ENCODE measurements at regions not wholly inside any gene's neighbourhood (a gene's known extent, or its start where the extent isn't known, plus 50 kb on each side); places are given as distances from the start of the nearest gene placed in this dataset.
A peak's percentile ranks its signal among the peaks of the same experiment; 100 is the strongest.

DNA sequence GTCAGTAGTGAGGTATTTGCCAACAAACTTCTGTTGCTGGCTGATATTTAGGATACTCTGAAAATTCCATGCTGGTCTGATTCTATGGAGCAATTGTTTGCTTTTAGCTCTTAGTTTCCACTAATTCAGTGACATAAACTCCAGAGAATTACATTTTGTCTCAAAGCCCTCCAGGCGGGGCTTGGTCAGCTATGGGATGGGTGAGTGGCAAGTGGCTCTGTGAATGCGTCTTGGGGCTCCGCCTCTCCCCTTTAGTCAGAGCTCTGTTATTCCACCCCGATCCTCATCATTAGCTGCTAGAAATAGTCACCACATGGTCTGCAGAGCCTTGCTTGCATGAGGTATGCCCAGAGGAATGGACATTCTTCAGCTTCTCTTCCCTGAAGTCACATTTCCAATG, 540.6 kb downstream of the QKI start:
- no peak overlapping the region for H3K9ac ChIP-seq (ENCODE audit: low read length)
- 76% methylated on average over 4 of the region's 4 CpGs for WGBS

DNA sequence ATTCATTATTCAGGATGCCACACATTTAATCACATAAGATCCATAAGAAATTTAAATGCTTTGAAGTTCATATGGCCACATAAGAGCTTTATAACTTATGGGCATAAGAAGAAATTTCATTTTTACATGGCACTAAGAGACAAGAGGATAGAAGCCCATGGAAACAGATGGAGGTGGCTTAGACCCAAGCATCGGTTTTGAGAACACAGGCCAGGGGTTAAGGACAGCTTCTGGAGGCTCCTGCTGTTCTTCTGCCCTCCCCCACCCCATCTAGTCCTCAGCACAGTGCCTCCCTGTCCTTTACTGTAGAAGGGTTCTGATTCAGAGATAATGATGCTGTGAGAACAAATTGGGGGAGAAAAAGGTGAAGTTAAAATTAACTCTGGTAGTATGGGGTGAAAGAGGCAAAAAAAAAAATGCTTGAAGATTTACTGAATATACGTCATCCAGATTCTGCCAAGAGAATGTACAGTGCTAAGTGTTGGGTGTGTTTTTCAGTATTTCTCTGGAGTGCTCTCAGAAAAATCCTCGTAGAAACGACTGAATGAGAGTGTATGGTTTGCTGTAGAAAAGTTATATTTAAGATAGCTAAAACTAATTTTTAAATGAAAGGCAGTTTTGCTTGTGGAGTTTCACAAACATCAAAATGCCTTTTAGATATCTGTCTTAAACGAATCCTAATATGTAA, 539.7 kb downstream of the QKI start:
- Histone ChIP-seq H2BK5ac (ENCODE audit: low read depth, low read length, poor library complexity, severe bottlenecking) (no peak overlapping the region), H3K4me3 (ENCODE audit: insufficient read depth in 1 of 2, low read depth in 1 of 2, low read length in 2 of 2) (no peak overlapping the region), H3K18ac (ENCODE audit: low read depth in 1 of 2, low read length in 2 of 2) (no peak overlapping the region), H4K8ac (ENCODE audit: low read length) (no peak overlapping the region), H3K9ac (ENCODE audit: low read length) (no peak overlapping the region), H3K14ac (ENCODE audit: low read length in 2 of 2) (no peak overlapping the region), H3K4me2 (ENCODE audit: low read length, poor library complexity, severe bottlenecking) (no peak overlapping the region), H3K4ac (ENCODE audit: low read depth in 1 of 2, low read length in 2 of 2) (no peak overlapping the region), H4K91ac (ENCODE audit: low read length) (no peak overlapping the region), H2BK120ac (ENCODE audit: low read depth, low read length) (no peak overlapping the region), H3K23ac (ENCODE audit: low read length in 2 of 2) (no peak overlapping the region), H3K79me1 (replicated peaks; ENCODE audit: low read length, poor library complexity, severe bottlenecking) (no peaks in the 10 kb centered on the region), H2AFZ (ENCODE audit: low read depth, low read length) (no peak overlapping the region), H3K9me3 (ENCODE audit: control insufficient read depth, low read length) (no peaks in the 10 kb centered on the region), H3K27me3 (ENCODE audit: control insufficient read depth in 1 of 2, insufficient read depth in 1 of 2, low read length in 2 of 2) (no peaks in the 10 kb centered on the region), H2AK5ac (ENCODE audit: low read length, severe bottlenecking) (no peak overlapping the region), H2BK15ac (ENCODE audit: low read depth, poor library complexity, severe bottlenecking) (no peak overlapping the region), H2BK12ac (ENCODE audit: low read length in 2 of 2) (no peak overlapping the region), H3K4me1 (ENCODE audit: control insufficient read depth, insufficient read depth, low read depth, low read length) (peaks cover 17% of the 10 kb centered on the region), H3K27ac (ENCODE audit: low read length, poor library complexity, severe bottlenecking) (no peak overlapping the region), H3K36me3 (ENCODE audit: control insufficient read depth in 1 of 2, insufficient read depth in 2 of 2, low read depth in 1 of 2, low read length in 2 of 2) (no peaks in the 10 kb centered on the region)
- no peak for DNase-seq
- 88% methylated on average over 5 of the region's 5 CpGs for WGBS

More for the DNA sequence above, 540.6 kb downstream of the QKI start:
- Histone ChIP-seq H3K36me3 (ENCODE audit: control insufficient read depth in 1 of 2, insufficient read depth in 2 of 2, low read depth in 1 of 2, low read length in 2 of 2) (no peaks in the 10 kb centered on the region), H3K79me1 (replicated peaks; ENCODE audit: low read length, poor library complexity, severe bottlenecking) (no peaks in the 10 kb centered on the region), H3K23ac (ENCODE audit: low read length in 2 of 2) (no peak overlapping the region), H2BK15ac (ENCODE audit: low read depth, poor library complexity, severe bottlenecking) (no peak overlapping the region), H2AK5ac (ENCODE audit: low read length, severe bottlenecking) (no peak overlapping the region), H3K4me2 (ENCODE audit: low read length, poor library complexity, severe bottlenecking) (no peak overlapping the region), H3K4me3 (ENCODE audit: insufficient read depth in 1 of 2, low read depth in 1 of 2, low read length in 2 of 2) (no peak overlapping the region), H3K9me3 (ENCODE audit: control insufficient read depth, low read length) (no peaks in the 10 kb centered on the region), H2BK5ac (ENCODE audit: low read depth, low read length, poor library complexity, severe bottlenecking) (no peak overlapping the region), H4K91ac (ENCODE audit: low read length) (no peak overlapping the region), H2AFZ (ENCODE audit: low read depth, low read length) (no peak overlapping the region), H3K4me1 (ENCODE audit: control insufficient read depth, insufficient read depth, low read depth, low read length) (peaks cover 20% of the 10 kb centered on the region), H3K18ac (ENCODE audit: low read depth in 1 of 2, low read length in 2 of 2) (no peak overlapping the region), H3K4ac (ENCODE audit: low read depth in 1 of 2, low read length in 2 of 2) (no peak overlapping the region), H3K27me3 (ENCODE audit: control insufficient read depth in 1 of 2, insufficient read depth in 1 of 2, low read length in 2 of 2) (no peaks in the 10 kb centered on the region), H2BK120ac (ENCODE audit: low read depth, low read length) (no peak overlapping the region), H3K14ac (ENCODE audit: low read length in 2 of 2) (no peak overlapping the region), H4K8ac (ENCODE audit: low read length) (no peak overlapping the region), H3K27ac (ENCODE audit: low read length, poor library complexity, severe bottlenecking) (no peak overlapping the region), H2BK12ac (ENCODE audit: low read length in 2 of 2) (no peak overlapping the region)
- DNase-seq: peak; percentile 66

DNA sequence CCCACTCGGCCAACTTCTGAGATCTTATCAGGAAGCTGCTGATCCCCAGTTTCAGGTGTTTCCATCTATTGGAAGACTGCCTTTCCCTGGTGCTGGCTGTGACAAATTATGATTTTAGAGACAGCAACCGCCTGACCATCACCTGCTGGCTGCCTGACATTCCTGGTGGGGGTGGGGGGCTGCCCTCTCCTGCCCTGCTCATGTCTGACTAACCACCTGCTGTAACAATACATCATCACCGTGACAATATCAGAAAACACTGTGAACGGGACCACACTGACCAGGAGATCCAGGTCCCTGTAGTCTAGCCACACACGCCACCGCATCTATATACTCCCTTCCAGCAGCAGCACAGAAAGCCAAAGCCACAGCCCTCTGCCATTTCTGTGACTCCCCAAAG, 537.5 kb downstream of the QKI start:
- Histone ChIP-seq H3K27ac (ENCODE audit: low read length, poor library complexity, severe bottlenecking) (no peak overlapping the region), H3K4me1 (ENCODE audit: control insufficient read depth, insufficient read depth, low read depth, low read length) (peaks cover 13% of the 10 kb centered on the region), H2AK5ac (ENCODE audit: low read length, severe bottlenecking) (no peak overlapping the region), H2BK15ac (ENCODE audit: low read depth, poor library complexity, severe bottlenecking) (no peak overlapping the region), H3K18ac (ENCODE audit: low read depth in 1 of 2, low read length in 2 of 2) (no peak overlapping the region), H4K8ac (ENCODE audit: low read length) (no peak overlapping the region), H2BK12ac (ENCODE audit: low read length in 2 of 2) (no peak overlapping the region), H3K4me2 (ENCODE audit: low read length, poor library complexity, severe bottlenecking) (no peak overlapping the region), H3K23ac (ENCODE audit: low read length in 2 of 2) (no peak overlapping the region), H3K9me3 (ENCODE audit: control insufficient read depth, low read length) (no peaks in the 10 kb centered on the region), H4K91ac (ENCODE audit: low read length) (no peak overlapping the region), H3K36me3 (ENCODE audit: control insufficient read depth in 1 of 2, insufficient read depth in 2 of 2, low read depth in 1 of 2, low read length in 2 of 2) (no peaks in the 10 kb centered on the region), H2BK5ac (ENCODE audit: low read depth, low read length, poor library complexity, severe bottlenecking) (no peak overlapping the region), H2AFZ (ENCODE audit: low read depth, low read length) (no peak overlapping the region), H3K27me3 (ENCODE audit: control insufficient read depth in 1 of 2, insufficient read depth in 1 of 2, low read length in 2 of 2) (no peaks in the 10 kb centered on the region), H3K4ac (ENCODE audit: low read depth in 1 of 2, low read length in 2 of 2) (no peak overlapping the region), H2BK120ac (ENCODE audit: low read depth, low read length) (no peak overlapping the region), H3K14ac (ENCODE audit: low read length in 2 of 2) (no peak overlapping the region), H3K4me3 (ENCODE audit: insufficient read depth in 1 of 2, low read depth in 1 of 2, low read length in 2 of 2) (no peak overlapping the region), H3K9ac (ENCODE audit: low read length) (no peak overlapping the region), H3K79me1 (replicated peaks; ENCODE audit: low read length, poor library complexity, severe bottlenecking) (no peaks in the 10 kb centered on the region)
- WGBS: 96% methylated on average over 6 of the region's 6 CpGs
- no peak for DNase-seq

- DNase-seq: no peak
- no peaks in the 10 kb centered on the region for H3K27me3 ChIP-seq (ENCODE audit: control insufficient read depth in 1 of 2, insufficient read depth in 1 of 2, low read length in 2 of 2)
- H3K9me3 ChIP-seq (ENCODE audit: control insufficient read depth, low read length): no peaks in the 10 kb centered on the region
- H4K91ac ChIP-seq (ENCODE audit: low read length): peak overlapping the region; percentile 31
- no peak overlapping the region for H3K4me2 ChIP-seq (ENCODE audit: low read length, poor library complexity, severe bottlenecking)
- no peak overlapping the region for H3K23ac ChIP-seq (ENCODE audit: low read length in 2 of 2)
- H3K27ac ChIP-seq (ENCODE audit: low read length, poor library complexity, severe bottlenecking): no peak overlapping the region
- no peak overlapping the region for H4K8ac ChIP-seq (ENCODE audit: low read length)
- H3K36me3 ChIP-seq (ENCODE audit: control insufficient read depth in 1 of 2, insufficient read depth in 2 of 2, low read depth in 1 of 2, low read length in 2 of 2): no peaks in the 10 kb centered on the region
- H3K14ac ChIP-seq (ENCODE audit: low read length in 2 of 2): no peak overlapping the region
- H3K79me1 ChIP-seq (replicated peaks; ENCODE audit: low read length, poor library complexity, severe bottlenecking): no peaks in the 10 kb centered on the region
- H2BK120ac ChIP-seq (ENCODE audit: low read depth, low read length): no peak overlapping the region
- no peak overlapping the region for H2AK5ac ChIP-seq (ENCODE audit: low read length, severe bottlenecking)
- H2AFZ ChIP-seq (ENCODE audit: low read depth, low read length): no peak overlapping the region
- no peak overlapping the region for H3K9ac ChIP-seq (ENCODE audit: low read length)
- WGBS: 96% methylated on average over 5 of the region's 5 CpGs
- no peak overlapping the region for H2BK12ac ChIP-seq (ENCODE audit: low read length in 2 of 2)
- no peak overlapping the region for H3K18ac ChIP-seq (ENCODE audit: low read depth in 1 of 2, low read length in 2 of 2)
- H3K4ac ChIP-seq (ENCODE audit: low read depth in 1 of 2, low read length in 2 of 2): no peak overlapping the region
- H2BK15ac ChIP-seq (ENCODE audit: low read depth, poor library complexity, severe bottlenecking): no peak overlapping the region
- H2BK5ac ChIP-seq (ENCODE audit: low read depth, low read length, poor library complexity, severe bottlenecking): no peak overlapping the region
- peaks cover 13% of the 10 kb centered on the region for H3K4me1 ChIP-seq (ENCODE audit: control insufficient read depth, insufficient read depth, low read depth, low read length)
- no peak overlapping the region for H3K4me3 ChIP-seq (ENCODE audit: insufficient read depth in 1 of 2, low read depth in 1 of 2, low read length in 2 of 2)
These were observed 536.8 kb downstream of the QKI start for GRCh38 chr6:163951326-163951725.
